D341Med (cell line): ENCODE measurements at regions not wholly inside any gene's neighbourhood (a gene's known extent, or its start where the extent isn't known, plus 50 kb on each side); places are given as distances from the start of the nearest gene placed in this dataset.
"Not testable (repeated sequence)": the region's sequence is repeated elsewhere in the genome, so short reads cannot be mapped to it uniquely, and the experiment has no call there.

Experiments used
- DNase-seq: peaks from one replicate; pipeline ENCODE4 v3.0.0; 2012; ENCODE audit warnings: low spot score

GRCh38 chr14:25699981-25700380 is 650.0 kb upstream of the STXBP6 start:
- DNase-seq = no peak

GRCh38 chr14:25698111-25698510 is 648.2 kb upstream of the STXBP6 start:
- DNase-seq = no peak

- no peak for DNase-seq
These were observed 646.2 kb upstream of the STXBP6 start for GRCh38 chr14:25696176-25696575.

- DNase-seq = no peak
These were observed 635.1 kb upstream of the STXBP6 start for GRCh38 chr14:25685004-25685403.

- DNase-seq = no peak
These were observed 631.0 kb upstream of the STXBP6 start for GRCh38 chr14:25680934-25681333.

GRCh38 chr14:25680511-25680910 is 630.6 kb upstream of the STXBP6 start:
- not testable (repeated sequence) for DNase-seq

GRCh38 chr14:25677111-25677510 is 627.2 kb upstream of the STXBP6 start:
- DNase-seq = no peak

GRCh38 chr14:25667387-25667786 is 617.4 kb upstream of the STXBP6 start:
- no peak for DNase-seq

- DNase-seq = no peak
These were observed 616.9 kb upstream of the STXBP6 start for GRCh38 chr14:25666877-25667276.

- DNase-seq = no peak
These were observed 609.0 kb upstream of the STXBP6 start for GRCh38 chr14:25658988-25659387.

- DNase-seq = no peak
These were observed 580.5 kb upstream of the STXBP6 start for GRCh38 chr14:25630447-25630846.

GRCh38 chr14:25628978-25629377 is 579.0 kb upstream of the STXBP6 start:
- DNase-seq = no peak

GRCh38 chr14:25628390-25628789 is 578.4 kb upstream of the STXBP6 start:
- no peak for DNase-seq

GRCh38 chr14:25626986-25627385 is 577.0 kb upstream of the STXBP6 start:
- DNase-seq = no peak

- DNase-seq = no peak
These were observed 572.8 kb upstream of the STXBP6 start for GRCh38 chr14:25622763-25623162.

- no peak for DNase-seq
These were observed 570.6 kb upstream of the STXBP6 start for GRCh38 chr14:25620515-25620914.

- no peak for DNase-seq
These were observed 565.2 kb upstream of the STXBP6 start for GRCh38 chr14:25615174-25615573.

GRCh38 chr14:25607192-25607591 is 557.2 kb upstream of the STXBP6 start:
- DNase-seq = no peak

GRCh38 chr14:25602106-25602505 is 552.2 kb upstream of the STXBP6 start:
- DNase-seq = no peak

- no peak for DNase-seq
These were observed 538.8 kb upstream of the STXBP6 start for GRCh38 chr14:25588751-25589150.

- DNase-seq = no peak
These were observed 524.8 kb upstream of the STXBP6 start for GRCh38 chr14:25574628-25575325.

- no peak for DNase-seq
These were observed 520.5 kb upstream of the STXBP6 start for GRCh38 chr14:25570483-25570882.

- no peak for DNase-seq
These were observed 507.5 kb upstream of the STXBP6 start for GRCh38 chr14:25557466-25557865.

- DNase-seq = no peak
These were observed 502.9 kb upstream of the STXBP6 start for GRCh38 chr14:25552826-25553225.
